Fibroblast of pulmonary artery (primary cell): ENCODE measurements at regions not wholly inside any gene's neighbourhood (a gene's known extent, or its start where the extent isn't known, plus 50 kb on each side); places are given as distances from the start of the nearest gene placed in this dataset.

Experiments used
- DNase-seq: peaks from one replicate; pipeline ENCODE4 v3.0.0-alpha.2; 2010; ENCODE audit warnings: low read depth
- H3K4me3 ChIP-seq: replicated peaks from 2 replicates; pipeline ENCODE4 v1.5.1; 2011; ENCODE audit warnings: low read depth, mild to moderate bottlenecking, control low read depth, low read length, moderate library complexity
- TF ChIP-seq, protein P1 (sequence below): IDR thresholded peaks from 2 replicates; pipeline ENCODE4 v1.5.1; 2011; ENCODE audit warnings: mild to moderate bottlenecking, control low read depth, low read length, inconsistent platforms; ENCODE audit errors: missing control alignments

DNA sequence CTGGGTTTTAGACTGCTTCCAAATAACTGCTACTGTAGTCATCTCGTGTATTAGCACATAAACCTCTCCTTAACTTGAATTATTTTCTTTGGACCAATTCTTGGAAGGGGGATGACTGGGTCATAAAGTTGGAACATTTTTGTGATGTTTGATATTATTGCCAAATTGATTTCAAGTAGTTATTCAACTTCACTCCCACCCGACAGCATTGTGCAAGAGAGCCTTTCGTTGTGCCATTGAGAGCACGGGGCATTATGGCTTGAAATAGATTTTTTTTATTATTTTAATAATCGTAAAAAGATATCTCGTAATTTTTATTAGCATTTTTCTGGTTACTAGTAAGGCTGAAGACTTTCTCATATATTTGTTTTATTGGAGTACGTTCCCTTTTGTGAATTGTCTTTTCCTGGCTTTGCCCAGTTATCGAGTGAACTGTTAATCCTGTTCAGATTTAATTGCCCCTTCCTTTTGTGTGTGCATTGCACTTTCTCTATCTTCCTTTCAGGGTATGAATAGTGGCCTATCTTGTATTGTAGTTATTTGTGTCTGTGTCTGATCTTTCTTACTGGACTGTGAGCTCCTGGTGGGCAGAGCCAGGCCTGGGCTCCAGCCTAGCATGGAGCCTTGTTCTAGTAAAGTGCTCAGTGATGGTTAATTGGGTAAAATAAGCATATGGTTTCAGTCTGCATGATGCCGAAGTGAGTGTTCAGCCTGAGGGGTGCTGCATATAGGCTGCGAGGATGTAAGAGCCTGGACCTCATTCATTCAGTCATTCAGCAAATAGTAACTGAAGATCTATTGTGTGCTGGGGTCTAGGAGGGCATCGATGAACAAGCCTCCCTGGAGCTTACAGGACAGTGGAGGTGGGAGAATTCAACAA lies 93.5 kb upstream of the SHB start:
- TF ChIP-seq, protein P1, sequence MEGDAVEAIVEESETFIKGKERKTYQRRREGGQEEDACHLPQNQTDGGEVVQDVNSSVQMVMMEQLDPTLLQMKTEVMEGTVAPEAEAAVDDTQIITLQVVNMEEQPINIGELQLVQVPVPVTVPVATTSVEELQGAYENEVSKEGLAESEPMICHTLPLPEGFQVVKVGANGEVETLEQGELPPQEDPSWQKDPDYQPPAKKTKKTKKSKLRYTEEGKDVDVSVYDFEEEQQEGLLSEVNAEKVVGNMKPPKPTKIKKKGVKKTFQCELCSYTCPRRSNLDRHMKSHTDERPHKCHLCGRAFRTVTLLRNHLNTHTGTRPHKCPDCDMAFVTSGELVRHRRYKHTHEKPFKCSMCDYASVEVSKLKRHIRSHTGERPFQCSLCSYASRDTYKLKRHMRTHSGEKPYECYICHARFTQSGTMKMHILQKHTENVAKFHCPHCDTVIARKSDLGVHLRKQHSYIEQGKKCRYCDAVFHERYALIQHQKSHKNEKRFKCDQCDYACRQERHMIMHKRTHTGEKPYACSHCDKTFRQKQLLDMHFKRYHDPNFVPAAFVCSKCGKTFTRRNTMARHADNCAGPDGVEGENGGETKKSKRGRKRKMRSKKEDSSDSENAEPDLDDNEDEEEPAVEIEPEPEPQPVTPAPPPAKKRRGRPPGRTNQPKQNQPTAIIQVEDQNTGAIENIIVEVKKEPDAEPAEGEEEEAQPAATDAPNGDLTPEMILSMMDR, result no peak
- no peak for DNase-seq
- no peak overlapping the region for H3K4me3 ChIP-seq

DNA sequence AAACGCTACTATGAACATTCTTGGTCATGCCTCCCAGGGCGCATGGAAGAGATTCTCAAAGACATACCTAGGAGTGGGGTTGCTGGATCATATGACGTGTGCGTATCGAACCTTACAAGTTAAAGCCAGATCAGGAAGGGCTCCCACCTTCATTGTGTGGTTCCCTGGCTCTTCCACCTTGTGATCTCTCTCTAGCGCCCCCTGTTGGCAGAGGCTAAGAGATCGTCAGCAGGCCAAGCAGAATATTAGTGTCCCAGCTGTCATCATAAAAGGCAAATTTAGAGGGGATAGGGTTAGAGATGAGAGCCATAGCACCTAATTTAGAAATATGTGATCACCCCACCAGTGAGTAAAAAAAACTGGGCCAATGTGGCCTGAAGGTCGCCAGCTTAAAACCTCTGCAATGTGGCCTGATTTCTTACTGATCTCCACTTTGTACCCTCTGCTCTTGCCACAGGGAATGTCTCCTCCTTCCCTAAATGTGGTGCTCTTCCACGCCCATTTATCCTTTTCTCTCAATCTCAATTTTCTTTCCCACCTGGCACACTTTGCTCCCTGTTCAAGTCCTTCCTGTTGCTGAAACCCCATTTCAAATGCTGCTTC lies 91.7 kb upstream of the SHB start:
- peak; percentile 66 for DNase-seq
- TF ChIP-seq, protein P1, result peak; percentile 95
- no peak overlapping the region for H3K4me3 ChIP-seq

DNA sequence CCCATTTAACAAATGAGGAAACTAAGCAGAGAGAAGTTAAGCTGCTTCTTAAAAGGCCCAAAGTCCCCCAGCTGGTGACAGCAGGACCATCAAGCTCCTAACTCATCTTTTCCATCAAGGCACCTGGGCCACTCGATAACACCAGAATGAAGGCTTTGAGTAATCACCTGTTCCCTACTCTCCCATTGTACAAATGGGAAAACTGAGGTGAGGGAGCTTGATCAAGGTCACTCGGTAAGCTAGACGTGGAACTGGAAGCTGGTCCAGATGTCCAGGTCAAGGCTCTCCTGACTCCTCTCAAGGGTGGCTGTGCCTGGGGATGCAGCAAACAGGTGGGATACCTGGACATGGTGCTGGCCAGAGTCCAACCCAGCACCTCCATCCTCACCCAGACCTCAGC lies 90.6 kb upstream of the SHB start:
- no peak for DNase-seq
- H3K4me3 ChIP-seq, result no peak overlapping the region
- TF ChIP-seq, protein P1, result no peak

DNA sequence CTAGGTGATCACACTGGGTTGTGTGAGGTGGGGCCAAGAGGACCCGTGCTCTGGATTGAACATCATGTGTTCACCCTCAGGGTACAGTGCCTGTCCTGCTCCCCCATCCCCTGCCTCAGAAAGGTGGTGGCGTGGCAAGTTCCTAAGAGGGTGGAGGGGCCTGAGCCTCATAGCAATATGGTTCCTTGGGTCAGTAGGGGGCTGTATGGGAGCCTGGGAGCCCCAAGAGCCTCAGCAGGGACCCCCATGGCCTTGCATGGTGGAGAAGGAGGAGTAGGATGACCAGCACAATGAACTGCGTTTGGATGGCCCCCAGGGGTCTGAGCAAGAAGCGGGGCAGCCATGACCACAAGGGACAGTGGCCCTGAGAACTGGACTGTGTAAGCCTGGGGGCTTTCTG lies 89.6 kb upstream of the SHB start:
- TF ChIP-seq, protein P1, result no peak
- no peak for DNase-seq
- no peak overlapping the region for H3K4me3 ChIP-seq

DNA sequence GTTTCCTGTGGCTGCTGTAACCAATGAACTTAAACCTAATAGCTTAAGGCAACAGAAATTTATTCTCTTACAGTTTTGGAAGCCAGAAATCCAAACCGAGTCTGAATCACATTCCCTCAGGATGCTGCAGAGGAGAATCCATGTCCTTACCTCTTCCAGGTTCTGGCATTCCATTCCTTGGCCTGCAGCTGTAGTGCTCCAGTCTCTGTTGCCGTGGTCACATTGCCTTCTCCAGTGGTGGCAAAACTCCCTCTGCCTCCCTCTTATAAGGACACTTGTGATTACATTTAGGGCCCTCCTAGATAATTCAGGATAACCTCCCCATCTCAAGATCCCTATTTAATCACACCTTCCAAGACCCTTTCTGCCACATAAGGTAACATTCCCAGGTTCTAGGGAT lies 88.7 kb upstream of the SHB start:
- no peak for DNase-seq
- H3K4me3 ChIP-seq, result no peak overlapping the region
- TF ChIP-seq, protein P1, result no peak

DNA sequence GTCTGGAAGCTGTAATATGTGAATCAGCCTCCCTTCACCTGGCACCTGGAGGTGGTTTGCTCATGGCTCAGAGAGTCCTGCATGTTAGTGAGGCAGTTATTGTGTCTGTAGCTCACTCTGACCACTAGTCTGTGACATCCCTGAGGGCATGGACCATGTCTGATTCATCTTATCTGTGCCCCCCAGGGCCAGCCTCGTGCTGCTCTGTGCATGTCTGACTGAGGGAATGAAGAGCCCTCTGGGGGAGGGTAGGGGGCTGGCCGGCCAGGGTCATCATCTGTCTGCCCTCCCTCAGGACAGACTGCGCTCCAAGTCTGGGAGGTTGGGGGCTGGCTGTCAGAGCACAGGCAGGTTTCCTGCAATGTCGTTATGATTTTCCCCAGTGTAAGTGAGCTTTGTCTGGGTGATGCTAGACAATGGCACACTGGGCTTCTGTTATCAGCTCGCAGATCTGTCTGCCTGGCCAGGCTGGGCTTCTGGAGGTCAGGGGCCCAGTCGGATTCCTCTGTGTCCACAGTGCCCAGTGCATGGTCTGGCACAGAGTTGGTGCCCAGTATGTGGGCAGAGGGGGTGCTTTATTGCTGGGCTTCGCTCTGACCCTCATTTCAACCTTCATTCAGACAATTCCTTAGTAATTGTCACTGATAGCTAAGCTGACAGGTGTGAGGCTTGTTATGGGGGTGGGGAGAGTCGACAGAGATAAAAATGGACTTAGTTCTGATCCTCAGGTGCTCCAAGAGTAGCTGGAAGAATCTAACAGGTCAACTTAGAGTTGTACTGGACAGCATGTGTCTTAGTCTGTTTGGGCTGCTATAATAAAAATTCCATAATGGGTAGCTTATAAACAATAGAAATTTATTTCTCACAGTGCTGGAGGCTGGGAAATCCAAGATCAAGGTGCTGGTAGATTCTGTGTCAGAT lies 85.7 kb upstream of the SHB start:
- DNase-seq, result no peak
- TF ChIP-seq, protein P1, result no peak
- H3K4me3 ChIP-seq, result no peak overlapping the region
